H9 (cell line): ENCODE measurements at regions not wholly inside any gene's neighbourhood (a gene's known extent, or its start where the extent isn't known, plus 50 kb on each side); places are given as distances from the start of the nearest gene placed in this dataset.

Source experiments
- DNase-seq: peaks from one replicate; pipeline ENCODE4 v3.0.0-alpha.2; 2017
- H2AFZ ChIP-seq: one replicate; pipeline ENCODE4 v1.6.1; 2013; ENCODE audit warnings: mild to moderate bottlenecking, low read length, control low read depth, moderate library complexity
- H2AK5ac ChIP-seq: 2 replicates; pipeline ENCODE4 v1.6.1; 2013; ENCODE audit warnings: low read length, control low read depth, mixed read lengths; ENCODE audit not compliant: insufficient read length
- H2BK120ac ChIP-seq: one replicate; pipeline ENCODE4 v1.6.1; 2013; ENCODE audit warnings: low read depth, mild to moderate bottlenecking, low read length, control low read depth, inconsistent platforms; ENCODE audit not compliant: poor library complexity, severe bottlenecking
- H2BK12ac ChIP-seq: 2 replicates; pipeline ENCODE4 v1.6.1; 2013; ENCODE audit warnings: low read length, control low read depth, mixed read lengths, low read depth; ENCODE audit not compliant: insufficient read length
- H2BK15ac ChIP-seq: 2 replicates; pipeline ENCODE4 v1.6.1; 2013; ENCODE audit warnings: low read depth, low read length, control low read depth
- H2BK20ac ChIP-seq: one replicate; pipeline ENCODE4 v1.6.1; 2013; ENCODE audit warnings: low read depth, mild to moderate bottlenecking, low read length, control low read depth, inconsistent platforms; ENCODE audit not compliant: poor library complexity, severe bottlenecking
- H2BK5ac ChIP-seq: 2 replicates; pipeline ENCODE4 v1.6.1; 2013; ENCODE audit warnings: low read length, control low read depth, mixed read lengths; ENCODE audit not compliant: insufficient read length
- H3K14ac ChIP-seq: 2 replicates; pipeline ENCODE4 v1.6.1; 2013; ENCODE audit warnings: low read length, control low read depth; ENCODE audit not compliant: insufficient read depth
- H3K18ac ChIP-seq: 2 replicates; pipeline ENCODE4 v1.6.1; 2013; ENCODE audit warnings: low read depth, mild to moderate bottlenecking, mixed read lengths, low read length, control low read depth; ENCODE audit not compliant: insufficient read length
- H3K23ac ChIP-seq: 2 replicates; pipeline ENCODE4 v1.6.1; 2013; ENCODE audit warnings: low read length, control low read depth, mixed read lengths, low read depth; ENCODE audit not compliant: insufficient read length
- H3K23me2 ChIP-seq: 2 replicates; pipeline ENCODE4 v1.6.1; 2013; ENCODE audit warnings: low read depth, mild to moderate bottlenecking, mixed read lengths, low read length, control low read depth; ENCODE audit not compliant: insufficient read length, poor library complexity, severe bottlenecking
- H3K27ac ChIP-seq: 2 replicates; pipeline ENCODE4 v1.5.1; 2013; ENCODE audit warnings: low read length, control low read depth, mixed read lengths, low read depth; ENCODE audit not compliant: insufficient read length
- H3K27me3 ChIP-seq: 2 replicates; pipeline ENCODE4 v1.6.1; 2013; ENCODE audit warnings: low read length, control low read depth, inconsistent platforms; ENCODE audit not compliant: insufficient read depth
- H3K4ac ChIP-seq: 2 replicates; pipeline ENCODE4 v1.6.1; 2013; ENCODE audit warnings: low read depth, mild to moderate bottlenecking, control low read depth, inconsistent platforms, low read length, moderate library complexity
- H3K4me1 ChIP-seq: 2 replicates; pipeline ENCODE4 v1.6.1; 2013; ENCODE audit warnings: low read length, control low read depth, inconsistent platforms; ENCODE audit not compliant: insufficient read depth
- H3K4me2 ChIP-seq: 2 replicates; pipeline ENCODE4 v1.6.1; 2013; ENCODE audit warnings: low read length, control low read depth, mixed read lengths; ENCODE audit not compliant: insufficient read length, insufficient read depth
- H3K56ac ChIP-seq: 2 replicates; pipeline ENCODE4 v1.6.1; 2013; ENCODE audit warnings: low read depth, mild to moderate bottlenecking, mixed read lengths, low read length, control low read depth; ENCODE audit not compliant: insufficient read length
- H3K79me1 ChIP-seq: 2 replicates; pipeline ENCODE4 v1.6.1; 2013; ENCODE audit warnings: low read depth, mild to moderate bottlenecking, moderate library complexity, low read length, control low read depth, inconsistent platforms; ENCODE audit not compliant: insufficient read depth, poor library complexity, severe bottlenecking
- H3K79me2 ChIP-seq: 2 replicates; pipeline ENCODE4 v1.6.1; 2013; ENCODE audit warnings: low read length, control low read depth, inconsistent platforms; ENCODE audit not compliant: insufficient read depth
- H3K9ac ChIP-seq: 2 replicates; pipeline ENCODE4 v1.6.1; 2013; ENCODE audit warnings: low read length, control low read depth, mixed read lengths; ENCODE audit not compliant: insufficient read length; ENCODE audit errors: extremely low read depth
- H3K9me3 ChIP-seq: one replicate; pipeline ENCODE4 v1.6.1; 2013; ENCODE audit warnings: low read depth, low read length, inconsistent platforms; ENCODE audit not compliant: control insufficient read depth
- H3T11ph ChIP-seq: one replicate; pipeline ENCODE4 v1.6.1; 2013; ENCODE audit warnings: mild to moderate bottlenecking, low read length, control low read depth, inconsistent platforms
- H4K20me1 ChIP-seq: one replicate; pipeline ENCODE4 v1.6.1; 2013; ENCODE audit not compliant: control insufficient read depth, insufficient read length, insufficient read depth
- H4K5ac ChIP-seq: 2 replicates; pipeline ENCODE4 v1.6.1; 2013; ENCODE audit warnings: low read depth, mild to moderate bottlenecking, mixed read lengths, low read length, control low read depth; ENCODE audit not compliant: insufficient read length
- H4K8ac ChIP-seq: replicated peaks from 2 replicates; pipeline ENCODE4 v1.6.1; 2013; ENCODE audit warnings: low read length, control low read depth, mixed read lengths, low read depth; ENCODE audit not compliant: insufficient read length
- H4K91ac ChIP-seq: 2 replicates; pipeline ENCODE4 v1.6.1; 2013; ENCODE audit warnings: low read depth, mild to moderate bottlenecking, moderate library complexity, mixed read lengths, low read length, control low read depth; ENCODE audit not compliant: insufficient read length
- H3K27ac Mint-ChIP-seq, 3 experiments: 2 replicates in 2 of 3; 3 replicates in 1 of 3; pipeline ENCODE4 v1.8.0; 2020 to 2021; ENCODE audit warnings: mixed read lengths in 3 of 3, mild to moderate bottlenecking in 1 of 3, moderate library complexity in 1 of 3
- H3K27me3 Mint-ChIP-seq: 2 replicates; pipeline ENCODE4 v1.8.0; 2021; ENCODE audit warnings: low read depth, mild to moderate bottlenecking, moderate library complexity, mixed read lengths
- H3K36me3 Mint-ChIP-seq, 3 experiments: 2 replicates in 2 of 3; 3 replicates in 1 of 3; pipeline ENCODE4 v1.8.0; 2020 to 2021; ENCODE audit warnings: low read depth in 3 of 3, mixed read lengths in 3 of 3; ENCODE audit not compliant: insufficient read depth in 1 of 3
- H3K4me1 Mint-ChIP-seq, 2 experiments: 2 replicates each; pipeline ENCODE4 v1.8.0; 2020; ENCODE audit warnings: mixed read lengths in 2 of 2
- H3K4me3 Mint-ChIP-seq, 2 experiments: 2 replicates in 1 of 2; 3 replicates in 1 of 2; pipeline ENCODE4 v1.8.0; 2020 to 2021; ENCODE audit warnings: mild to moderate bottlenecking in 2 of 2, mixed read lengths in 2 of 2, moderate library complexity in 1 of 2
- H3K9me3 Mint-ChIP-seq, 2 experiments: 2 replicates in 1 of 2; 3 replicates in 1 of 2; pipeline ENCODE4 v1.8.0; 2020; ENCODE audit warnings: mild to moderate bottlenecking in 2 of 2, mixed read lengths in 2 of 2, moderate library complexity in 1 of 2
- CTCF ChIP-seq: fragments of 200-600 bp; sonication (generic); conservative IDR thresholded peaks from 3 replicates; pipeline ENCODE4 v1.8.0; 2021; ENCODE audit warnings: antibody characterized with exemption, mild to moderate bottlenecking
- WGBS: extraction: QIAGEN DNeasy Blood & Tissue Kit; methylation state at CpG from one replicate; pipeline ENCODE4 v1.1.7; 2013; ENCODE audit warnings: missing lambda C conversion rate, low lambda C conversion rate, mixed read lengths; ENCODE audit not compliant: insufficient read length; ENCODE audit errors: extremely low coverage; 5-methylcytosine and 5-hydroxymethylcytosine counted together

- no peak overlapping the region for H4K8ac ChIP-seq
- no peaks in the 10 kb centered on the region for H3K23me2 ChIP-seq
- H2AFZ ChIP-seq: no peak overlapping the region
- peaks cover 2% of the 10 kb centered on the region; the same call in 1 of the 2 replicates for H3K27me3 Mint-ChIP-seq
- no peaks in the 10 kb centered on the region for H3K4me1 Mint-ChIP-seq
- H2BK5ac ChIP-seq: no peak overlapping the region
- DNase-seq: no peak
- H3K4me3 Mint-ChIP-seq: no peak overlapping the region
- no peaks in the 10 kb centered on the region for H4K20me1 ChIP-seq
- H2BK120ac ChIP-seq: no peak overlapping the region
- no peak overlapping the region for H2BK15ac ChIP-seq
- no peak for TF ChIP-seq CTCF
- H3K79me1 ChIP-seq: no peaks in the 10 kb centered on the region
- H4K91ac ChIP-seq: no peak overlapping the region
- H4K5ac ChIP-seq: no peak overlapping the region
- no peaks in the 10 kb centered on the region for H3K9me3 ChIP-seq
- peaks cover 0 to 8% (median 0%) of the 10 kb centered on the region in 3 experiments; a peak in 3 of 7 replicates for H3K36me3 Mint-ChIP-seq
- H3K4ac ChIP-seq: no peak overlapping the region
- H3T11ph ChIP-seq: no peak overlapping the region
- no peak overlapping the region for H3K27ac Mint-ChIP-seq
- no peaks in the 10 kb centered on the region for H3K4me1 ChIP-seq
- H3K79me2 ChIP-seq: no peaks in the 10 kb centered on the region
- no peak overlapping the region for H2AK5ac ChIP-seq
- H3K18ac ChIP-seq: no peak overlapping the region
- no CpG with 5 or more reads among the region's 1 CpG for WGBS
- H2BK12ac ChIP-seq: no peak overlapping the region
- no peak overlapping the region for H3K4me2 ChIP-seq
- no peak overlapping the region for H3K14ac ChIP-seq
- H3K9me3 Mint-ChIP-seq: peaks cover 3 to 4% of the 10 kb centered on the region in 2 experiments; a peak in 3 of 5 replicates
- no peak overlapping the region for H3K23ac ChIP-seq
- H3K27me3 ChIP-seq: no peaks in the 10 kb centered on the region
- H3K9ac ChIP-seq: no peak overlapping the region
- no peak overlapping the region for H3K56ac ChIP-seq
- H2BK20ac ChIP-seq: no peak overlapping the region
- H3K27ac ChIP-seq: no peak overlapping the region
Measured at GRCh38 chr13:91240341-91240740, 107.1 kb upstream of the MIR17HG start.
